ENCODE measurements at regions not wholly inside any gene's neighbourhood (a gene's known extent, or its start where the extent isn't known, plus 50 kb on each side); places are given as distances from the start of the nearest gene placed in this dataset.
"Not testable (repeated sequence)": the region's sequence is repeated elsewhere in the genome, so short reads cannot be mapped to it uniquely, and the experiment has no call there.

GRCh38 chr2:192542148-192543066 lies 347.7 kb upstream of the TMEFF2 start:
- ATAC-seq (ENCODE audit: poor library complexity); DNase-seq; intact Hi-C loops (cut with DNase I): not testable (repeated sequence)

- ATAC-seq (ENCODE audit: poor library complexity) (no peak), DNase-seq (no peak)
- intact Hi-C loops (cut with DNase I), result no loop called here
These were observed 344.6 kb upstream of the TMEFF2 start for GRCh38 chr2:192539306-192539705.

- ATAC-seq (ENCODE audit: poor library complexity) (no peak), DNase-seq (no peak)
- intact Hi-C loops (cut with DNase I), result no loop called here
These were observed 342.3 kb upstream of the TMEFF2 start for GRCh38 chr2:192536922-192537624.

GRCh38 chr2:192535956-192536921 lies 341.5 kb upstream of the TMEFF2 start:
- ATAC-seq (ENCODE audit: poor library complexity) (no peak), DNase-seq (no peak)
- intact Hi-C loops (cut with DNase I), result no loop called here

- no peak for DNase-seq
- no peak for ATAC-seq (ENCODE audit: poor library complexity)
- intact Hi-C loops (cut with DNase I), result no loop called here
These were observed 339.3 kb upstream of the TMEFF2 start for GRCh38 chr2:192534072-192534471.

GRCh38 chr2:192524642-192525251 lies 330.0 kb upstream of the TMEFF2 start:
- ATAC-seq (ENCODE audit: poor library complexity); DNase-seq; intact Hi-C loops (cut with DNase I): not testable (repeated sequence)

GRCh38 chr2:192524214-192524613 lies 329.5 kb upstream of the TMEFF2 start:
- DNase-seq; ATAC-seq (ENCODE audit: poor library complexity); intact Hi-C loops (cut with DNase I): not testable (repeated sequence)

GRCh38 chr2:192515937-192516336 lies 321.2 kb upstream of the TMEFF2 start:
- intact Hi-C loops (cut with DNase I), result no loop called here
- ATAC-seq (ENCODE audit: poor library complexity) (no peak), DNase-seq (no peak)

GRCh38 chr2:192513575-192513974 lies 318.8 kb upstream of the TMEFF2 start:
- DNase-seq (no peak), ATAC-seq (ENCODE audit: poor library complexity) (no peak)
- intact Hi-C loops (cut with DNase I), result no loop called here

- ATAC-seq (ENCODE audit: poor library complexity); DNase-seq; intact Hi-C loops (cut with DNase I): not testable (repeated sequence)
These were observed 313.2 kb upstream of the TMEFF2 start for GRCh38 chr2:192507836-192508450.

- no peak for ATAC-seq (ENCODE audit: poor library complexity)
- intact Hi-C loops (cut with DNase I), result no loop called here
- DNase-seq, result no peak
These were observed 305.9 kb upstream of the TMEFF2 start for GRCh38 chr2:192500550-192501200.

GRCh38 chr2:192499476-192499875 lies 304.7 kb upstream of the TMEFF2 start:
- ATAC-seq (ENCODE audit: poor library complexity), result no peak
- no peak for DNase-seq
- intact Hi-C loops (cut with DNase I), result no loop called here

- DNase-seq (no peak), ATAC-seq (ENCODE audit: poor library complexity) (no peak)
- intact Hi-C loops (cut with DNase I), result no loop called here
These were observed 304.0 kb upstream of the TMEFF2 start for GRCh38 chr2:192498747-192499146.

- DNase-seq; intact Hi-C loops (cut with DNase I); ATAC-seq (ENCODE audit: poor library complexity): not testable (repeated sequence)
These were observed 293.4 kb upstream of the TMEFF2 start for GRCh38 chr2:192488158-192488557.

- intact Hi-C loops (cut with DNase I), result no loop called here
- DNase-seq (no peak), ATAC-seq (ENCODE audit: poor library complexity) (no peak)
These were observed 292.9 kb upstream of the TMEFF2 start for GRCh38 chr2:192487636-192488035.

GRCh38 chr2:192484903-192485302 lies 290.2 kb upstream of the TMEFF2 start:
- intact Hi-C loops (cut with DNase I), result no loop called here
- ATAC-seq (ENCODE audit: poor library complexity) (no peak), DNase-seq (no peak)

- intact Hi-C loops (cut with DNase I), result no loop called here
- DNase-seq, result no peak
These were observed 286.3 kb upstream of the TMEFF2 start for GRCh38 chr2:192480984-192481383.

More at GRCh38 chr2:192480984-192481383, 286.3 kb upstream of the TMEFF2 start:
- no peak for ATAC-seq (ENCODE audit: poor library complexity)
